H1 (cell line): ENCODE measurements at regions not wholly inside any gene's neighbourhood (a gene's known extent, or its start where the extent isn't known, plus 50 kb on each side); places are given as distances from the start of the nearest gene placed in this dataset.

Experiments
- CTCF ChIA-PET: fragments of 300-600 bp; sonication (Branson Sonifier 250); formaldehyde crosslinking; loops from one replicate; lab custom pipeline; 2021; ENCODE audit not compliant: partially characterized antibody; lab: Charles Lee
- POLR2A ChIA-PET: fragments of 300-600 bp; sonication (Branson Sonifier 250); formaldehyde crosslinking; loops from one replicate; lab custom pipeline; 2021; ENCODE audit warnings: inconsistent platforms; ENCODE audit not compliant: partially characterized antibody; lab: Charles Lee
- DNase-seq, 2 experiments: peaks; one replicate each; pipeline versions ENCODE4 v3.0.0 to v3.0.0-alpha.2; 2010 to 2022; ENCODE audit warnings: low spot score in 2 of 2, low read depth in 1 of 2, mixed read lengths in 1 of 2
- FAIRE-seq: peaks from 2 replicates; lab custom pipeline; 2011; peaks lifted over from hg19 to GRCh38; lab: Jason Lieb, UNC
- H2AFZ ChIP-seq: 2 replicates; pipeline ENCODE4 v1.8.1; 2012; ENCODE audit warnings: low read length, inconsistent platforms
- H2AK5ac ChIP-seq: 2 replicates; pipeline ENCODE4 v1.6.1; 2013; ENCODE audit warnings: low read depth, low read length
- H2BK120ac ChIP-seq: replicated peaks from 2 replicates; pipeline ENCODE3; 2013; ENCODE audit warnings: low read depth, low read length, inconsistent platforms
- H2BK12ac ChIP-seq: 2 replicates; pipeline ENCODE4 v1.6.1; 2013; ENCODE audit warnings: low read depth, low read length
- H2BK15ac ChIP-seq: 2 replicates; pipeline ENCODE4 v1.6.1; 2013; ENCODE audit warnings: low read length
- H2BK20ac ChIP-seq: 2 replicates; pipeline ENCODE4 v1.6.1; 2013; ENCODE audit warnings: low read length
- H2BK5ac ChIP-seq: 2 replicates; pipeline ENCODE4 v1.6.1; 2013; ENCODE audit warnings: low read depth, low read length
- H3K14ac ChIP-seq: 2 replicates; pipeline ENCODE4 v1.6.1; 2013; ENCODE audit warnings: inconsistent platforms; ENCODE audit not compliant: insufficient read length
- H3K18ac ChIP-seq: 2 replicates; pipeline ENCODE4 v1.6.1; 2013; ENCODE audit warnings: low read length; ENCODE audit errors: extremely low read depth
- H3K23ac ChIP-seq: 2 replicates; pipeline ENCODE4 v1.6.1; 2013; ENCODE audit warnings: inconsistent platforms; ENCODE audit not compliant: insufficient read length
- H3K23me2 ChIP-seq: 2 replicates; pipeline ENCODE4 v1.6.1; 2013; ENCODE audit warnings: low read depth, low read length
- H3K27ac ChIP-seq: 2 replicates; pipeline ENCODE4 v1.6.1; 2011; ENCODE audit warnings: low read depth, low read length, inconsistent platforms
- H3K27me3 ChIP-seq, 4 experiments: replicated peaks in 1 of 4; 1 replicate in 1 of 4; 2 replicates in 3 of 4; pipeline versions ENCODE4 v1.6.1 to v1.8.1; 2011 to 2013; ENCODE audit warnings: low read length in 3 of 4, mild to moderate bottlenecking in 3 of 4, inconsistent platforms in 2 of 4, mixed read lengths in 2 of 4, moderate library complexity in 1 of 4; ENCODE audit not compliant: control insufficient read depth in 3 of 4, insufficient read depth in 3 of 4; ENCODE audit errors: extremely low read depth in 1 of 4
- H3K36me3 ChIP-seq, 4 experiments: 2 replicates each; pipeline versions ENCODE4 v1.6.1 to v1.8.1; 2011 to 2013; ENCODE audit warnings: mild to moderate bottlenecking in 4 of 4, low read length in 3 of 4, moderate library complexity in 2 of 4, control low read depth in 1 of 4, inconsistent platforms in 1 of 4; ENCODE audit not compliant: insufficient read depth in 4 of 4, control insufficient read depth in 2 of 4
- H3K4ac ChIP-seq: replicated peaks from 2 replicates; pipeline ENCODE3; 2013; ENCODE audit warnings: low read length, low read depth, mixed read lengths, inconsistent platforms; ENCODE audit not compliant: insufficient read length
- H3K4me1 ChIP-seq, 4 experiments: replicated peaks in 1 of 4; 1 replicate in 1 of 4; 2 replicates in 3 of 4; pipeline versions ENCODE4 v1.6.1 to v1.8.1; 2011 to 2013; ENCODE audit warnings: low read length in 3 of 4, inconsistent platforms in 2 of 4, mixed read lengths in 1 of 4; ENCODE audit not compliant: insufficient read depth in 4 of 4, control insufficient read depth in 3 of 4
- H3K4me2 ChIP-seq, 2 experiments: 2 replicates each; pipeline versions ENCODE4 v1.6.1 to v1.8.1; 2011 to 2013; ENCODE audit warnings: low read depth in 2 of 2, low read length in 2 of 2, control low read depth in 1 of 2, inconsistent platforms in 1 of 2, mild to moderate bottlenecking in 1 of 2; ENCODE audit not compliant: insufficient read depth in 1 of 2
- H3K4me3 ChIP-seq, 4 experiments: fragments of 200-600, 300-600 bp in 1 of 4; sonication (generic), shearing (Covaris generic), sonication (Bioruptor Twin) in 1 of 4; 2 replicates each; pipeline versions ENCODE4 v1.5.1 to v1.8.1; 2011 to 2016; ENCODE audit warnings: low read length in 4 of 4, low read depth in 3 of 4, control low read depth in 2 of 4, inconsistent platforms in 2 of 4, mild to moderate bottlenecking in 2 of 4, mixed read lengths in 1 of 4, moderate library complexity in 1 of 4; ENCODE audit not compliant: insufficient read depth in 2 of 4; ENCODE audit errors: extremely low read depth in 1 of 4
- H3K56ac ChIP-seq: replicated peaks from 2 replicates; pipeline ENCODE3; 2013; ENCODE audit warnings: low read depth, mild to moderate bottlenecking, mixed read lengths, low read length, inconsistent platforms; ENCODE audit not compliant: insufficient read length
- H3K79me1 ChIP-seq: 2 replicates; pipeline ENCODE4 v1.6.1; 2013; ENCODE audit warnings: low read depth, low read length, control low read depth
- H3K79me2 ChIP-seq, 2 experiments: 2 replicates each; pipeline versions ENCODE4 v1.6.1 to v1.8.1; 2012 to 2013; ENCODE audit warnings: low read length in 2 of 2, mild to moderate bottlenecking in 2 of 2, inconsistent platforms in 1 of 2; ENCODE audit not compliant: insufficient read depth in 2 of 2, control insufficient read depth in 1 of 2
- H3K9ac ChIP-seq, 4 experiments: replicated peaks in 1 of 4; 1 replicate in 1 of 4; 2 replicates in 3 of 4; pipeline versions ENCODE4 v1.6.1 to v1.8.1; 2011 to 2013; ENCODE audit warnings: low read depth in 3 of 4, low read length in 3 of 4, control low read depth in 2 of 4, mild to moderate bottlenecking in 2 of 4, moderate library complexity in 2 of 4, inconsistent platforms in 1 of 4; ENCODE audit errors: extremely low read depth in 1 of 4
- H3K9me3 ChIP-seq, 2 experiments: 2 replicates each; pipeline versions ENCODE4 v1.6.1 to v1.8.1; 2012 to 2013; ENCODE audit warnings: mild to moderate bottlenecking in 2 of 2, moderate library complexity in 2 of 2, control low read depth in 1 of 2, inconsistent platforms in 1 of 2, low read depth in 1 of 2, low read length in 1 of 2, mixed read lengths in 1 of 2; ENCODE audit not compliant: insufficient read depth in 2 of 2
- H4K20me1 ChIP-seq, 2 experiments: replicated peaks in 1 of 2; 2 replicates each; pipeline versions ENCODE3 to v1.8.1; 2011 to 2013; ENCODE audit warnings: inconsistent platforms in 2 of 2, low read length in 2 of 2, mild to moderate bottlenecking in 1 of 2; ENCODE audit not compliant: insufficient read depth in 2 of 2, control insufficient read depth in 1 of 2
- H4K5ac ChIP-seq: 2 replicates; pipeline ENCODE4 v1.6.1; 2013; ENCODE audit warnings: low read length, low read depth, mixed read lengths, inconsistent platforms; ENCODE audit not compliant: insufficient read length
- H4K8ac ChIP-seq: 2 replicates; pipeline ENCODE4 v1.8.0; 2013; ENCODE audit warnings: mild to moderate bottlenecking, moderate library complexity, low read length, inconsistent platforms; ENCODE audit not compliant: insufficient read depth; ENCODE audit errors: extremely low read depth
- H4K91ac ChIP-seq: replicated peaks from 2 replicates; pipeline ENCODE3; 2013; ENCODE audit warnings: low read length, mixed read lengths, inconsistent platforms; ENCODE audit not compliant: insufficient read length
- ATF2 ChIP-seq: IDR thresholded peaks from 2 replicates; pipeline ENCODE4 v1.6.1; 2012; ENCODE audit warnings: low read length, inconsistent platforms
- CTCF ChIP-seq, 3 experiments: IDR thresholded peaks; 1 replicate in 2 of 3; 2 replicates in 1 of 3; pipeline versions ENCODE4 v1.5.1 to v1.6.1; 2011; ENCODE audit warnings: low read length in 3 of 3, mild to moderate bottlenecking in 3 of 3, inconsistent platforms in 2 of 3, low read depth in 1 of 3, moderate library complexity in 1 of 3; ENCODE audit not compliant: insufficient read depth in 1 of 3; ENCODE audit errors: control extremely low read depth in 1 of 3
- GTF2F1 ChIP-seq: IDR thresholded peaks from 2 replicates; pipeline ENCODE4 v1.6.1; 2012; ENCODE audit warnings: low read depth, low read length, improper control_type of control experiment, borderline replicate concordance
- HDAC6 ChIP-seq: IDR thresholded peaks from one replicate; pipeline ENCODE4 v1.7.1; 2012; ENCODE audit warnings: low read depth, mild to moderate bottlenecking, inconsistent platforms, low read length, moderate library complexity
- RAD21 ChIP-seq, 2 experiments: IDR thresholded peaks in 1 of 2; conservative IDR thresholded peaks in 1 of 2; 2 replicates each; pipeline ENCODE4 v1.6.1; 2011; ENCODE audit warnings: low read depth in 2 of 2, low read length in 2 of 2, improper control_type of control experiment in 1 of 2, inconsistent platforms in 1 of 2, mild to moderate bottlenecking in 1 of 2, moderate library complexity in 1 of 2
- SIRT6 ChIP-seq: IDR thresholded peaks from one replicate; pipeline ENCODE4 v1.7.1; 2012; ENCODE audit warnings: low read length, inconsistent platforms
- WGBS, 2 experiments: shearing (Covaris generic) in 1 of 2; methylation state at CpG; one replicate each; pipeline versions ENCODE4 v1.1.6 to v1.1.7; 2013 to 2015; ENCODE audit warnings: low lambda C conversion rate in 2 of 2, mixed read lengths in 2 of 2, inconsistent platforms in 1 of 2, low coverage in 1 of 2, missing lambda C conversion rate in 1 of 2; ENCODE audit not compliant: insufficient replicate concordance in 2 of 2, insufficient coverage in 1 of 2, insufficient read length in 1 of 2; ENCODE audit errors: extremely low coverage in 1 of 2, missing lambda C conversion rate in 1 of 2; 5-methylcytosine and 5-hydroxymethylcytosine counted together

GRCh38 chr1:69073176-69073575, 494.5 kb upstream of the LRRC7 start:
- Histone ChIP-seq H2BK120ac (no peak overlapping the region), H4K20me1 (no peaks in the 10 kb centered on the region), H2BK15ac (no peak overlapping the region), H2AK5ac (no peak overlapping the region), H3K9me3 (no peaks in the 10 kb centered on the region), H3K9ac (no peak overlapping the region), H3K4me3 (no peak overlapping the region), H3K23me2 (no peaks in the 10 kb centered on the region), H3K36me3 (no peaks in the 10 kb centered on the region; a peak in 2 of 8 replicates), H4K8ac (no peak overlapping the region), H3K79me1 (no peaks in the 10 kb centered on the region), H3K27me3 (no peaks in the 10 kb centered on the region), H3K4ac (no peak overlapping the region), H2BK12ac (no peak overlapping the region), H3K4me2 (no peak overlapping the region), H4K91ac (no peak overlapping the region), H3K23ac (no peak overlapping the region), H3K79me2 (no peaks in the 10 kb centered on the region), H3K56ac (no peak overlapping the region), H3K18ac (no peak overlapping the region), H2BK20ac (no peak overlapping the region), H2AFZ (no peak overlapping the region), H2BK5ac (no peak overlapping the region), H3K14ac (no peak overlapping the region), H4K5ac (no peak overlapping the region), H3K4me1 (peaks cover 0 to 9% (median 1%) of the 10 kb centered on the region in 4 experiments; a peak in 1 of 7 replicates), H3K27ac (no peak overlapping the region)
- WGBS, 2 experiments = 76% methylated on average over 2 of the region's 2 CpGs; no CpG with 5 or more reads in 1 of the 2 experiments
- DNase-seq (no peak), FAIRE-seq (no peak)
- CTCF ChIA-PET = interaction anchor here (1.1 to 1.4 kb wide), 4 partner anchors 11 to 502 kb away, joined by 3 to 6 read pairs (median 4); no protein-coding TSS in a partner anchor
- TF ChIP-seq GTF2F1 = no peak
- no peak for TF ChIP-seq SIRT6
- peak; percentile 5 to 40 (median 34) for TF ChIP-seq CTCF (IDR thresholded peaks at IDR 0.05; ENCODE audit: control extremely low read depth in 1 of 3, insufficient read depth in 1 of 3, low read depth in 1 of 3, low read length in 3 of 3)
- no peak for TF ChIP-seq ATF2
- peak; percentile 41 to 63 for TF ChIP-seq RAD21 (IDR thresholded peaks at IDR 0.05 in 1 of 2, conservative IDR thresholded peaks at IDR 0.05 in 1 of 2; ENCODE audit: low read depth in 2 of 2, low read length in 2 of 2)
- no peak for TF ChIP-seq HDAC6
- POLR2A ChIA-PET = no interaction called here
